GM03348 (cell line): ENCODE measurements at regions not wholly inside any gene's neighbourhood (a gene's known extent, or its start where the extent isn't known, plus 50 kb on each side); places are given as distances from the start of the nearest gene placed in this dataset.

Experiments used
- DNase-seq: peaks from one replicate; pipeline ENCODE4 v3.0.0; 2012; ENCODE audit warnings: low spot score

- peak; percentile 51 for DNase-seq
Measured at GRCh38 chr6:169046483-169047192, 207.0 kb downstream of the THBS2 start.

GRCh38 chr6:169046021-169046420 is 207.6 kb downstream of the THBS2 start:
- no peak for DNase-seq

GRCh38 chr6:169045486-169045885 is 208.2 kb downstream of the THBS2 start:
- no peak for DNase-seq

- no peak for DNase-seq
Measured at GRCh38 chr6:169044381-169045230, 209.0 kb downstream of the THBS2 start.

- no peak for DNase-seq
Measured at GRCh38 chr6:169042061-169042460, 211.6 kb downstream of the THBS2 start.

GRCh38 chr6:169041078-169041477 is 212.6 kb downstream of the THBS2 start:
- no peak for DNase-seq

- DNase-seq: no peak
Measured at GRCh38 chr6:169038691-169039090, 215.0 kb downstream of the THBS2 start.

- DNase-seq: peak; percentile 80
Measured at GRCh38 chr6:169035385-169036240, 218.0 kb downstream of the THBS2 start.

GRCh38 chr6:169034516-169035167 is 219.0 kb downstream of the THBS2 start:
- DNase-seq: peak; percentile 48

- no peak for DNase-seq
Measured at GRCh38 chr6:169029861-169030260, 223.8 kb downstream of the THBS2 start.

- no peak for DNase-seq
Measured at GRCh38 chr6:169028343-169028742, 225.3 kb downstream of the THBS2 start.

GRCh38 chr6:169026175-169026574 is 227.5 kb downstream of the THBS2 start:
- DNase-seq: no peak

GRCh38 chr6:169024047-169024660 is 229.5 kb downstream of the THBS2 start:
- DNase-seq: no peak

- DNase-seq: no peak
Measured at GRCh38 chr6:169023161-169023874, 230.3 kb downstream of the THBS2 start.

- no peak for DNase-seq
Measured at GRCh38 chr6:169022079-169022478, 231.6 kb downstream of the THBS2 start.

- DNase-seq: no peak
Measured at GRCh38 chr6:169020821-169021220, 232.8 kb downstream of the THBS2 start.

GRCh38 chr6:169019727-169020491 is 233.7 kb downstream of the THBS2 start:
- no peak for DNase-seq

- DNase-seq: no peak
Measured at GRCh38 chr6:169019111-169019510, 234.5 kb downstream of the THBS2 start.

GRCh38 chr6:169016758-169017157 is 236.9 kb downstream of the THBS2 start:
- no peak for DNase-seq
